Tibial nerve (tissue), 4 donors: ENCODE measurements at regions not wholly inside any gene's neighbourhood (a gene's known extent, or its start where the extent isn't known, plus 50 kb on each side); places are given as distances from the start of the nearest gene placed in this dataset.
A peak's percentile ranks its signal among the peaks of the same experiment; 100 is the strongest.

Experiments
- EP300 ChIP-seq, 2 donors: sonication (generic); formaldehyde crosslinking; IDR thresholded peaks; one replicate each; pipeline ENCODE4 v1.6.1; 2017; ENCODE audit warnings: antibody characterized with exemption in 2 of 2, mild to moderate bottlenecking in 1 of 2
- POLR2A ChIP-seq, 2 donors: fragments of 450-650 bp; IDR thresholded peaks; one replicate each; pipeline ENCODE4 v1.6.1; 2017; ENCODE audit warnings: antibody characterized with exemption in 2 of 2, mild to moderate bottlenecking in 2 of 2, moderate library complexity in 2 of 2
- TF ChIP-seq, protein P1 (sequence below), 5 experiments: fragments of 200-600 bp in 3 of 5; fragments of 450-650 bp in 2 of 5; sonication (generic) in 3 of 5; IDR thresholded peaks; one replicate each; pipeline ENCODE4 v1.5.1; 2016 to 2019; ENCODE audit warnings: antibody characterized with exemption in 5 of 5, mild to moderate bottlenecking in 3 of 5, moderate library complexity in 2 of 5

DNA sequence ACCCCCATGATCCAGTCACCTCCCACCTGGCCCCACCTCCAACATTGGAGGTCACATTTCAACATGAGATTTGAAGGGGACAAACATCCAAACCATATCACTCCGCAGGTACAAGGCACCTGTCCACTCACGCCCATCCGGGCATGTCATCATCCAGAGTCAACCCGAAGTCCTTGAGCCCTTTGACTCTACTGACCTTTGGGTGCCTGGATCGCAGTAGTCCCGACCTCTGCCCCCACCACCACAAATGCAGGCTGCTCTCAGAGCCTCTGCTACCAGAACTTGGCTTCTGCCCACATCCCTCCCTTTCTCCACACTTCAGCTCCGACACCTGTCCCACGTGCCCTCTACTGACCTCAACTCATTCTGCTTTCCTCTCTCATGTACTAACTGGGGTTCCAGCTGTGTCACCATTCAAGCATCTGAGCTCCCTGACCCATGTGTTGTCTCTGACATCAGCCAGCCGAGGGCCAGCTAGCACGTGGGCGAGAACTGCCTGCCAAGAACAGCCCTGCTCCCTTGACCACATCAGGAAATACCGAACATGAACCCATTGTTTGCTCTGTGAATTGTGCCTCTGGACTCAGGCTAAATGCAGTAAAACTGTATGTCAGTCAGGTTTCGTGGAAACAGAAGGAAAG is 498.3 kb upstream of the SULF2 start:
- TF ChIP-seq, protein P1, sequence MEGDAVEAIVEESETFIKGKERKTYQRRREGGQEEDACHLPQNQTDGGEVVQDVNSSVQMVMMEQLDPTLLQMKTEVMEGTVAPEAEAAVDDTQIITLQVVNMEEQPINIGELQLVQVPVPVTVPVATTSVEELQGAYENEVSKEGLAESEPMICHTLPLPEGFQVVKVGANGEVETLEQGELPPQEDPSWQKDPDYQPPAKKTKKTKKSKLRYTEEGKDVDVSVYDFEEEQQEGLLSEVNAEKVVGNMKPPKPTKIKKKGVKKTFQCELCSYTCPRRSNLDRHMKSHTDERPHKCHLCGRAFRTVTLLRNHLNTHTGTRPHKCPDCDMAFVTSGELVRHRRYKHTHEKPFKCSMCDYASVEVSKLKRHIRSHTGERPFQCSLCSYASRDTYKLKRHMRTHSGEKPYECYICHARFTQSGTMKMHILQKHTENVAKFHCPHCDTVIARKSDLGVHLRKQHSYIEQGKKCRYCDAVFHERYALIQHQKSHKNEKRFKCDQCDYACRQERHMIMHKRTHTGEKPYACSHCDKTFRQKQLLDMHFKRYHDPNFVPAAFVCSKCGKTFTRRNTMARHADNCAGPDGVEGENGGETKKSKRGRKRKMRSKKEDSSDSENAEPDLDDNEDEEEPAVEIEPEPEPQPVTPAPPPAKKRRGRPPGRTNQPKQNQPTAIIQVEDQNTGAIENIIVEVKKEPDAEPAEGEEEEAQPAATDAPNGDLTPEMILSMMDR (IDR thresholded peaks at IDR 0.05) = no peak
- TF ChIP-seq POLR2A (IDR thresholded peaks at IDR 0.05) (no peak), EP300 (IDR thresholded peaks at IDR 0.05) (peak in 1 of 2 donors; percentile 78)
